Prostate gland (tissue), 2 donors: ENCODE measurements at regions not wholly inside any gene's neighbourhood (a gene's known extent, or its start where the extent isn't known, plus 50 kb on each side); places are given as distances from the start of the nearest gene placed in this dataset.
A peak's percentile ranks its signal among the peaks of the same experiment; 100 is the strongest.

Experiments
- DNase-seq: peaks from one replicate; pipeline ENCODE4 v3.0.0-alpha.2; 2019; ENCODE audit warnings: low spot score
- H3K27ac ChIP-seq, 2 donors: fragments of 200-600 bp; sonication (generic); 2 replicates each; pipeline ENCODE4 v1.5.1; 2017 to 2019
- H3K27me3 ChIP-seq: fragments of 200-600 bp; sonication (generic); replicated peaks from 2 replicates; pipeline ENCODE4 v1.5.1; 2019; ENCODE audit not compliant: insufficient read depth
- H3K36me3 ChIP-seq, 2 donors: fragments of 200-600 bp; sonication (generic); 1 replicate in 1 of 2; 2 replicates in 1 of 2; pipeline versions ENCODE4 v1.5.1 to v1.8.1; 2017 to 2019
- H3K4me1 ChIP-seq: fragments of 200-600 bp; sonication (generic); replicated peaks from 2 replicates; pipeline ENCODE4 v1.5.1; 2019
- H3K4me3 ChIP-seq, 2 donors: fragments of 200-600 bp; sonication (generic); 2 replicates each; pipeline ENCODE4 v1.5.1; 2017 to 2019
- H3K9me3 ChIP-seq: fragments of 200-600 bp; sonication (generic); 2 replicates; pipeline ENCODE4 v1.5.1; 2017
- POLR2A ChIP-seq: fragments of 450-650 bp; IDR thresholded peaks from one replicate; pipeline ENCODE4 v1.6.1; 2016; ENCODE audit warnings: antibody characterized with exemption, mild to moderate bottlenecking
- POLR2AphosphoS5 ChIP-seq: sonication (generic); formaldehyde crosslinking; IDR thresholded peaks from one replicate; pipeline ENCODE4 v1.6.1; 2017; ENCODE audit warnings: antibody characterized with exemption
- WGBS: methylation state at CpG from one replicate; pipeline ENCODE4 v1.1.5; 2018; 5-methylcytosine and 5-hydroxymethylcytosine counted together
- intact Hi-C: fragments of 100-400 bp; cut with DNase I; formaldehyde crosslinking; loops from one replicate; pipeline ENCODE4 v1.14.2; 2022
- TF ChIP-seq, protein P1 (sequence below), 4 experiments: fragments of 200-600 bp in 2 of 4; fragments of 450-650 bp in 2 of 4; sonication (generic) in 2 of 4; IDR thresholded peaks; 1 replicate in 3 of 4; 2 replicates in 1 of 4; pipeline ENCODE4 v1.5.1; 2016 to 2019; ENCODE audit warnings: antibody characterized with exemption in 4 of 4, mild to moderate bottlenecking in 2 of 4, moderate library complexity in 2 of 4

DNA sequence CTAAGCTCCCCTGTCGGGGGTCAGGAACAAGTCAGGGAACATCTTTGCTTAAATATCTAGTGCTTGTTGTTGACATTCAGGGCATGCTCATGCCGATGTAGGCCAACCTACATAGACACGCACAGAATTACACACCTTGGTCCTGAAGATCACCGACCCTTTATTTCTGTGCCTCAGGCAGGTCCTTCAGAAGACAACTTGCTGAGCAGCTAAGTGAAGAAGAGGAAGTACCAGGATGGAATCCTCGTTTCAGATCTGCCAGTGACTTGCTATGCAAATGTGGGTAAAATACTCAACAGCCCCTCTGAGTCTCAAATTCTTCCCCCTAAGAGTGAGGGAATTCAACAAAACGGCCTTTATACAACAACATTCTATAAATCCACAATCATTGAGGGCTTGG is 494.7 kb downstream of the BCL11A start:
- H3K9me3 ChIP-seq: no peaks in the 10 kb centered on the region
- intact Hi-C loops: no loop called here
- no peaks in the 10 kb centered on the region for H3K4me1 ChIP-seq
- no peaks in the 10 kb centered on the region for H3K36me3 ChIP-seq
- no peak overlapping the region for H3K4me3 ChIP-seq
- 88% methylated on average over 6 of the region's 6 CpGs for WGBS
- no peak overlapping the region for H3K27ac ChIP-seq
- H3K27me3 ChIP-seq: no peaks in the 10 kb centered on the region
- TF ChIP-seq POLR2A (no peak), POLR2AphosphoS5 (no peak)
- TF ChIP-seq, protein P1, sequence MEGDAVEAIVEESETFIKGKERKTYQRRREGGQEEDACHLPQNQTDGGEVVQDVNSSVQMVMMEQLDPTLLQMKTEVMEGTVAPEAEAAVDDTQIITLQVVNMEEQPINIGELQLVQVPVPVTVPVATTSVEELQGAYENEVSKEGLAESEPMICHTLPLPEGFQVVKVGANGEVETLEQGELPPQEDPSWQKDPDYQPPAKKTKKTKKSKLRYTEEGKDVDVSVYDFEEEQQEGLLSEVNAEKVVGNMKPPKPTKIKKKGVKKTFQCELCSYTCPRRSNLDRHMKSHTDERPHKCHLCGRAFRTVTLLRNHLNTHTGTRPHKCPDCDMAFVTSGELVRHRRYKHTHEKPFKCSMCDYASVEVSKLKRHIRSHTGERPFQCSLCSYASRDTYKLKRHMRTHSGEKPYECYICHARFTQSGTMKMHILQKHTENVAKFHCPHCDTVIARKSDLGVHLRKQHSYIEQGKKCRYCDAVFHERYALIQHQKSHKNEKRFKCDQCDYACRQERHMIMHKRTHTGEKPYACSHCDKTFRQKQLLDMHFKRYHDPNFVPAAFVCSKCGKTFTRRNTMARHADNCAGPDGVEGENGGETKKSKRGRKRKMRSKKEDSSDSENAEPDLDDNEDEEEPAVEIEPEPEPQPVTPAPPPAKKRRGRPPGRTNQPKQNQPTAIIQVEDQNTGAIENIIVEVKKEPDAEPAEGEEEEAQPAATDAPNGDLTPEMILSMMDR (IDR thresholded peaks at IDR 0.05): no peak
- no peak for DNase-seq

DNA sequence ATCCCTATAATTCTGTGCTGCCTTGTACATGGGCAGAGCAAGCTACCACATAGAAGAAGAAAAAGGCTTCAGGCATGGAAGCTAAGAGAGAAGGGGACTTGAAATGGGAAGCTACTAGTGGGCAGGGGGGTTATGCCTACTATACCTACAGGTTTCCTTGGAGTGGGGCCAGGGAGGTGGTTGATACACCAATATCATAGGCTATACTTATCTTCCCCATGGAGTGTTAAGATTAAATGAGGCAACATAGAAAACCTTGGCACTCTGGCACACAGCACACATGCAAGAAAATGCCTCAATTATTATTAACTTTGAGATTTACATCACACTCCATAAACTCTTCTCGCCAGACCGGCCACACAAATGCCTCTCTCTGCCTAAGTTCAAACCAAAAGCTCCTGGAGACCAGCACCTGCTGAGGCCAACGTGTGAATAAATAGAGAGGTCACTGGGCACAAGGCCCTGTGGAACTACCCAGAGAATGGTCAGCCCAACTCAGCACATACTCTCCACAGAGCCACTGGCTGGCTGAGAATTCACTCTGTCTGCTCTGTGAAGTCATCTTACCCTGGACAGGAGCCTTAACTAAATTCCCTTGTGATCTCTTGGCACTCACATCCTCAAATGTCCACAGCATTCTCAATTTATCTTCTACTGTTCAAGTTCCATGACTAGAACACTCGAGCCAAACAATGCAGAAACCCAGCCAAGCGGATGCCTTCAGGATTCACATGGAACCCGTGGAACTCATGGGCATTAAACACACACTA is 498.7 kb downstream of the BCL11A start:
- H3K27me3 ChIP-seq: no peaks in the 10 kb centered on the region
- WGBS: 63% methylated on average over 6 of the region's 6 CpGs
- no peaks in the 10 kb centered on the region for H3K9me3 ChIP-seq
- no peaks in the 10 kb centered on the region for H3K4me1 ChIP-seq
- H3K4me3 ChIP-seq: no peak overlapping the region
- intact Hi-C loops: no loop called here
- DNase-seq: no peak
- no peak overlapping the region for H3K27ac ChIP-seq
- H3K36me3 ChIP-seq: no peaks in the 10 kb centered on the region
- TF ChIP-seq, protein P1 (IDR thresholded peaks at IDR 0.05): no peak
- TF ChIP-seq POLR2A (no peak), POLR2AphosphoS5 (no peak)

DNA sequence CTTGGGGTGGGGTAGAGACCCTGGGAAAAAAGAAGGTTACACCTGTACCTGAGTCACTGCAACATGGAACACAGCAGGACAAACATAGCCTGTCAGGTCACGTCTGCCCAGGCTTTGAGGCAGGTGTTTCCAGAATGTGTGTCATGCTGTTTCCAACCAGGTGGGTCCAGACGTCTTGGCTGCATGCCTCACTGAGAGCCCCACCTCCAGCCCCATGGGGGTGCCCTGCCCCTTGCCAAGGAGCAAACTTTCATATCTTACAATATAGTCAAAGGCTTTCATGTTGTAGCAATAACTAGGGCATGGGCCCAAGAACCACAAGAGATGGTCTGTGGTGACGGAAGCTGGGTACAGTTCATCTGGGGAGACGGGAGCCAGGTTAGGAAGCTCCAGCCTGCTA is 499.7 kb downstream of the BCL11A start:
- Histone ChIP-seq H3K4me1 (no peaks in the 10 kb centered on the region), H3K36me3 (no peaks in the 10 kb centered on the region), H3K27me3 (no peaks in the 10 kb centered on the region), H3K4me3 (no peak overlapping the region), H3K27ac (no peak overlapping the region), H3K9me3 (no peaks in the 10 kb centered on the region)
- TF ChIP-seq POLR2AphosphoS5 (peak; percentile 47), POLR2A (no peak)
- TF ChIP-seq, protein P1 (IDR thresholded peaks at IDR 0.05): no peak
- intact Hi-C loops: no loop called here
- peak; percentile 56 for DNase-seq
- WGBS: 29% methylated on average over 4 of the region's 4 CpGs

DNA sequence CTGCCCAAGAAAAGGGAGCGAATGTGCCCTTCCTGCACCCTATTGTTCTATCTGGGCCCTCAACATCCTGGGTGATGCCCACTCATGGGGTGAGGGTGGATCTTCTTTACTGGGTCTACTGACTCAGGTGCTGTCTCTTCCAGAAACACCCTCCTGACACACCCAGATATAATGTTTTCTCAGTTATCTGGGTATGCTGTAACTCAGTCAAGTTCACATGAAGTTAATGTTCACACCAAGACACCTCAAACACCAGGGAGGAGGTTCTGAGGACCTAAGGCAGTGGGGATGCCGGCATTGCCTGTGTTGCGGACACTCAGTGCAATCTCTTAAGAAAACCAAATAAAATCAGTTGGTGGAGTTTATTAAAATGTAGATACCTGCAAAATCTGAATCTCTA is 500.9 kb downstream of the BCL11A start:
- intact Hi-C loops: no loop called here
- 90% methylated on average over 3 of the region's 3 CpGs for WGBS
- no peak for DNase-seq

More for the DNA sequence above, 500.9 kb downstream of the BCL11A start:
- no peaks in the 10 kb centered on the region for H3K36me3 ChIP-seq
- H3K27me3 ChIP-seq: no peaks in the 10 kb centered on the region
- no peaks in the 10 kb centered on the region for H3K9me3 ChIP-seq
- TF ChIP-seq, protein P1 (IDR thresholded peaks at IDR 0.05): no peak
- TF ChIP-seq POLR2AphosphoS5: no peak
- TF ChIP-seq POLR2A: no peak
- H3K4me3 ChIP-seq: no peak overlapping the region
- no peak overlapping the region for H3K27ac ChIP-seq
- no peaks in the 10 kb centered on the region for H3K4me1 ChIP-seq
